HG03575 (cell line): ENCODE measurements at regions not wholly inside any gene's neighbourhood (a gene's known extent, or its start where the extent isn't known, plus 50 kb on each side); places are given as distances from the start of the nearest gene placed in this dataset.

Experiments used
- ATAC-seq: cut with Tn5 transposase; IDR thresholded peaks from one replicate; pipeline ENCODE4 v1.9.1; 2021; ENCODE audit not compliant: unreplicated experiment, insufficient number of reproducible peaks, low FRiP score; ENCODE audit errors: extremely low read depth

GRCh38 chr9:18114559-18115475 lies 359.1 kb upstream of the ADAMTSL1 start:
- ATAC-seq, result no peak

GRCh38 chr9:18118268-18118667 lies 355.7 kb upstream of the ADAMTSL1 start:
- ATAC-seq, result no peak

GRCh38 chr9:18122171-18122570 lies 351.8 kb upstream of the ADAMTSL1 start:
- ATAC-seq, result no peak

- ATAC-seq, result no peak
Measured at GRCh38 chr9:18124760-18125159, 349.2 kb upstream of the ADAMTSL1 start.

GRCh38 chr9:18126831-18127498 lies 347.0 kb upstream of the ADAMTSL1 start:
- no peak for ATAC-seq

- no peak for ATAC-seq
Measured at GRCh38 chr9:18127499-18127875, 346.5 kb upstream of the ADAMTSL1 start.

- no peak for ATAC-seq
Measured at GRCh38 chr9:18129809-18130334, 344.1 kb upstream of the ADAMTSL1 start.

- no peak for ATAC-seq
Measured at GRCh38 chr9:18136354-18136994, 337.5 kb upstream of the ADAMTSL1 start.

- ATAC-seq, result no peak
Measured at GRCh38 chr9:18137815-18138214, 336.1 kb upstream of the ADAMTSL1 start.

GRCh38 chr9:18138656-18139055 lies 335.3 kb upstream of the ADAMTSL1 start:
- ATAC-seq, result no peak

GRCh38 chr9:18141681-18142080 lies 332.3 kb upstream of the ADAMTSL1 start:
- no peak for ATAC-seq

- no peak for ATAC-seq
Measured at GRCh38 chr9:18143073-18143745, 330.7 kb upstream of the ADAMTSL1 start.

- ATAC-seq, result no peak
Measured at GRCh38 chr9:18146329-18146728, 327.6 kb upstream of the ADAMTSL1 start.

GRCh38 chr9:18149471-18150011 lies 324.4 kb upstream of the ADAMTSL1 start:
- no peak for ATAC-seq

- ATAC-seq, result no peak
Measured at GRCh38 chr9:18154661-18155060, 319.3 kb upstream of the ADAMTSL1 start.

GRCh38 chr9:18159254-18159653 lies 314.7 kb upstream of the ADAMTSL1 start:
- no peak for ATAC-seq

GRCh38 chr9:18163146-18163545 lies 310.8 kb upstream of the ADAMTSL1 start:
- ATAC-seq, result no peak

- ATAC-seq, result no peak
Measured at GRCh38 chr9:18167733-18168132, 306.2 kb upstream of the ADAMTSL1 start.

GRCh38 chr9:18173923-18174322 lies 300.0 kb upstream of the ADAMTSL1 start:
- no peak for ATAC-seq
